NCI-H510A (cell line): ENCODE measurements at regions not wholly inside any gene's neighbourhood (a gene's known extent, or its start where the extent isn't known, plus 50 kb on each side); places are given as distances from the start of the nearest gene placed in this dataset.
"Not testable (repeated sequence)": the region's sequence is repeated elsewhere in the genome, so short reads cannot be mapped to it uniquely, and the experiment has no call there.

Source experiments
- DNase-seq: peaks from one replicate; lab custom pipeline; 2025; lab: John Stamatoyannopoulos, UW

DNA sequence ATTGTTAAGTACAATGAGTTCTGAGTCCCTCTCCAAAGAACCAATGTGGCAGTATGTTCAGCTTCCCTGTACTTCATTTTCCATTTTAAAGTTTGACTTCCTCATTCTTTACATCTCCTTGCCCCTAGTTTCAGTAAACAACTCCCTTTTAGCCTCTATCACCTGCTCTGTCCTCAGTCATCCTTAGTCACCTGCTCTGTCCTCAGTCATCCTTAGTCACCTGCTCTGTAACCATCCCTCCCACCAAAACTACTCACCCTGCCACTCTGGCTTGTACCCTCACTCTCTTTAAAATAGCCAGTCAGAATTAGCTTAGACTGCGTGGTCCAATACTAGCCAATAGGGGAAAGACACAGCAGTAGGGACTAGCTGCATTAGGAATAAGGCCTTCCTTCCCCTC is 259.9 kb upstream of the TBL1XR1 start:
- DNase-seq, result not testable (repeated sequence)

DNA sequence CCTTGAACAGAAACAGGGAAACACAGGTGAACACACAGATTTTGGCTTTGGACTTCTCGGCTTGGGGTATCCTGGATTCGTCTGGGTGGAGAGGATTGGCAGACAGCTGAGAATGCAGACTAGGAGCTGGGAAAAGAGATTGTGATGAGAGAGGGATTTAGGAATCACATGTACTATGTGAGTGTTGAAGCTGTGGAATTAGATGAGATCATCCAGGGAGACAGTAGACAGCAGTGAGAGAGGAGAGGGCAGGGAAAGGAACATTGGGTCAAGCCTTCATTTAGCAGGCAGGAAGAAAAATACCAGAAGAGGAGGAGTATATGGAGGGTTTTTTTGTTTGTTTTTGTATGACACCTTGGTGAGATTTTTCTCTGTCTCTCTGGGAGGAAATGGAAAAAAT is 262.1 kb upstream of the TBL1XR1 start:
- DNase-seq, result no peak

DNA sequence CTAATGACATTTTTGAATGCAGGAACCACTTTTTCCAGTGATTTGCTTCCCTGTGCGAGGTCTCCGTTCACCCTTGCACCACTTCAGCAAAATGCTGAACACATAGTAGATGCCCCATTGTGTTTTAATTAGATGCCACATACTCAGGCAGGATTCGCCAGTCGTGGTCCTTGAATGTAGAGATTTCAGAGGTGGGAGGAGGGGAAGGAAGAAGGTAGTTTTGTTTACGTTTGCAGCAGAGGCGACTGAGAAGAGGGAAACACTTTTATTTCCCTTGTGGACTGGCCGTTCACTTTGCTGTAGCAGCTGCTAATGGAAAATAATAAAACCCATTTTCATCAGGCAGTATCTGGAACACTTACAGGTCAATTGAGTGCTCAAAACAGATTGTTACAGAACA is 262.8 kb upstream of the TBL1XR1 start:
- DNase-seq, result peak; percentile 26

DNA sequence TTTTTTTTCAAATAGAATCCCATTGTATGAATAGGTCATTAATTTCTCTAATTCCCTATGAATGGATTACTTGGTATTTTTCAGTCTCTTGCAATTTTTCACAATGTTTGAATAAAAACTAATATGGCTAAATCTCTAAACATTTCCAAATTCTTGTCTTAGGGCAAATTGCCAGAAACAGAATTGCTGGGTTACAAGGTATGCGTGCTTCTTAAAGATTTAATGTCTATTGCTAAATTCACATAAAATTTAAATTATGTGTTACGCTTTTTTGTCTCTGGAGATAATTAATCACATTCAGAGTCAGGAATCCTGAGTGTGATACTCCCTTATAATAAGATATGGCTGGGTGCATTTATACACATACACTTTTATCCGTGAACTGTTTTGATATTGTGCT is 264.5 kb upstream of the TBL1XR1 start:
- no peak for DNase-seq

DNA sequence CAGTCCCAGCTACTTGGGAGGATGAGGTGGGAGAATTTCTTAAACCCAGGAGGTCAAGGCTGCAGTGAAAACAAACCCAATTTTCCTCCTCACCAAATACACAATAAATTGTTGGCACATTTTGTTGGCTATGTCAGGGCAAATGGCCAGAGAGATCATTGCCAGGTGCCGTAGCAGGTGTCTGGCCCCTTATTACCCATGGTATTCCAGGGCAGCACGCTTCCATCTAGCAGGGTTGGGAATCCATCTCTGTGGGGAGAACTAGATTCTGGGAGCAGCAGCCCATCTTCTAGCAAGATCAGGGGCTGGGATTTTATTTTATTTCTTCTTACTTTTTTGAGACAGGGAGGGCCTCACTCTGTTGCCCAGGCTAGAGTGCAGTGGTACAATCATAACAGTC is 266.1 kb upstream of the TBL1XR1 start:
- not testable (repeated sequence) for DNase-seq

DNA sequence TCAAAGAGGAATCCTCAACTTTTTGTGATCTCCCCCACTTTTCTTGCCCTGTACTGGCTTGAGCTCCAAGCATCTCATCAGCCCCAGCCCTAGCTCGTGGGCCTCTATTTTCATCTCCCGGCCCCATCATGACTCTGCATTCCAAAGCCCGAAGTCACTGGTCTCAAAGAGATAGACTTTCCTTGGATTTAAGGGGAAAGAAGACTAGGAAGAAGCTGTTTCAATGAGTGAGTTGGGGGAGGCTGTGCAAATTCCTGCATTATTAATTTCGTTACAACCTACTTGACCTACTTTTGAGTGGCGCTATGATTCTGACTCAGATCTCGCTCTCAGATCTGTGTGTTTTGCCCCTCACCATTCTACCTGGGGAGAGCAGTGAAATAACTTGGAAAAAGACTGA is 266.6 kb upstream of the TBL1XR1 start:
- no peak for DNase-seq

DNA sequence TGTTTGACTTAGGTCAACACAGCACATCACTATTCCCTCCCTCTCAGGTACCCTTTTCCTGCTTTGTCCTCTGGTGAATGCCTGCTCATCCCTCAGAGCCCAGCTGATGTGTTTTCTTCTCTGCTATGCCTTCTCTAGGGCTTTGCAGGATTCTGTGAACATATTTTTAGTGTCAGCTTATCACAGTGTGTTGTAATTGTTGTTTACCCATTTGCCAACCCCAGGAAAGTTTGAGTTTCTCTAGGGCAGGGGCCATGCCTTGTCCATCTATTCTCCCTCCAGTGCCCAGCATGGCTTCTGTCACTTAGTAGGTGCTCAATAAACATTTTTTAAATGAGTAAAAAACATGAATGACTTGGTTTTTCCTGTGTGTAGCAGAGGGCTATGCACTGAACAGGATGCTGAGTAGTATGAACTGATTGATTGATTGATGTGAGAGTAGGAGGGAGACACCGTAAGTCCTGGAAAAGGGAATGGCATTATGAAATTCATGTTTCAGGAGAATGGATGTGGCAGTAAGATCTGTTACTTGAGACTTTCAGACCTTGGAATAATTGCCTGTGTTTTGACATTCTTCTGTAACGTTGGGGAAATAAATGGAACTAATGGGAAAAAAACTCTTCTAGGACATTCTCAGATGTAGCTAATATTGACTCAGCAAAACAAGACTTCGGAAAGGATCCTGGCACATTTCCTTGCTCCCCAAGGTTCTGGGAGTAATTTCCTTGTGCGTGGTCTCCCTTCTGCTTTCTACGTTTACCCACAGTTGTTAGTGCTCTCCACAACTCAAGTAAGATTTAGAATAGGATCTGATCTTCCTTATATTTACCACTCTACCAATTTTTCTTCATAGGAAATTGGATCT is 267.3 kb upstream of the TBL1XR1 start:
- no peak for DNase-seq

DNA sequence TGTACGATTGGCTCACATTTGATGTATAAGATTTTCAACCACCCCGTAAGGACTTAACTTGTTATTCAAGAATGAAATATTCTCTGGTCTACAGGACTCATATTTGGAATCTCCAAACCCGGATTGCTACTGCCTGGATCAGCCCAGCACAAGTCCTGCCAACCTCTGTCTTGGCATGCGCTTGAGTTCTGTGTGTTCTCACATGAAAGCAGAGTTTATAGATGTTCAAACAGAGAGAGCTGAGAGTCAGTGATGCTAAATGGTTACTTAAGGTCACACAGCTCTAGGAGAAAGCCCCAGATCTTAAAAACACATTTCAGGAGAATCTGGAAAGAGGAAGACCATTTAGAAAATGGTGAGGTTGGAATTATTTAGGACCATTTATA is 268.0 kb upstream of the TBL1XR1 start:
- no peak for DNase-seq

DNA sequence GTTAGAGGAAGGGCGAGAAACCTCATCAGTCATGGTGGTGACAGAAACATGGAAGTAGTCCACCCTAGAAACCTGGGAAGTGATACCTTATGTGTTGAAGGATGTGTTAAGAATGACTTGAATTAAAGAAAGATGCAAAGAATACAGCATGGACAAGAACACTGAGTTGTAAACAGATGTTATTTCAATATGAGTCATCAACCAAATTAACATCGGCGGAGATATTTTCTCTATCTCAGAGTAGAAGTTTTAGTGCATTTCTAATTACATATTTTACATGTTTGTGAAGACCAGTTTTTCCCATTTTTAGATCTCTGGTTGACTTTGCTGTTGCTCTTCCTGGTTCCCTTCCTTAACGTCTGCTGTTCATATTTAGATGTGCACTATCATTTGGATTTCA is 268.8 kb upstream of the TBL1XR1 start:
- no peak for DNase-seq

DNA sequence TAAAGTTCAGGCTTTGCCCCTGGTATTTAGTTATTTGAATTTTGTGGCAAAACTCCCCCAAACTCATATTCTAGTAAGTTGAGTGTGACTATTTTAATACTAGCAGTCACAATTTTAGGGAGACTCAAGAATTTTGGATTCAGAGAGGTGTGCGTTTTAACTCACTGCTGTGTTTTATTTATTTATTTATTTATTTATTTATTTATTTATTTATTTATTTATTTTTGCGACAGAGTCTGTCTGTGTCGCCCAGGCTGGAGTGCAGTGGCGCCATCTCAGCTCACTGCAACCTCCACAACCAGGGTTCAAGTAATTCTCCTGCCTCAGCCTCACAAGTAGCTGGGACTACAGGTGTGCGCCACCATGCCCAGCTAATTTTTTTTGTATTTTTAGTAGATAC is 269.3 kb upstream of the TBL1XR1 start:
- not testable (repeated sequence) for DNase-seq

DNA sequence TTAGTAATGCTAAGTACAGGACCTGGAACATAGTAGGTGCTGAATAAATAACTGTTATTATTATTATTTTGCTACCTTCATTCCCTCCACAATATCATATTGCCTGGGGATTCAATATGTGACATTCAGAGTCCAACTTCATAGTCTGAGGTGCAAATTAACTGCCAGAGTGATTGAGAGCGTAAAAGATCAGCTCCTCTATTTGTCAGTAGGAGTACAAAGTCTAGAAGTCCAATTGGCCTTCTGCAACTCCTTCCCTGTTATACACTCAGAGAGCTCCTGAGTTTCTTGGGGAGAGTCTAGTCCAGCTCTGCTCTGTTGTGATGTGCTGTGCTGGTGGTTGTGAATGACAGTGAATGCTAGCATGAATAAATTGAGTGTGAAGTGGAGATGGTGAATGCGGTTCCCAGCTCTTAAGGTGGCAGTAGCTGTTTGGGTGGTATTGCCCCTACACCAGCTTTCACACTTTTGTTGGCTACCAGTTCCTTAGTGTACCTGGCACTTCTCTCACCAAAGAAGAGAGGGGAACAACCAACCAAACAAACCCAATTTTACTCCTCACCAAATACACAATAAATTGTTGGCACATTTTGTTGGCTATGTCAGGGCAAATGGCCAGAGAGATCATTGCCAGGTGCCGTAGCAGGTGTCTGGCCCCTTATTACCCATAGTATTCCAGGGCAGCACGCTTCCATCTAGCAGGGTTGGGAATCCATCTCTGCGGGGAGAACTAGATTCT is 270.1 kb upstream of the TBL1XR1 start:
- DNase-seq, result no peak

DNA sequence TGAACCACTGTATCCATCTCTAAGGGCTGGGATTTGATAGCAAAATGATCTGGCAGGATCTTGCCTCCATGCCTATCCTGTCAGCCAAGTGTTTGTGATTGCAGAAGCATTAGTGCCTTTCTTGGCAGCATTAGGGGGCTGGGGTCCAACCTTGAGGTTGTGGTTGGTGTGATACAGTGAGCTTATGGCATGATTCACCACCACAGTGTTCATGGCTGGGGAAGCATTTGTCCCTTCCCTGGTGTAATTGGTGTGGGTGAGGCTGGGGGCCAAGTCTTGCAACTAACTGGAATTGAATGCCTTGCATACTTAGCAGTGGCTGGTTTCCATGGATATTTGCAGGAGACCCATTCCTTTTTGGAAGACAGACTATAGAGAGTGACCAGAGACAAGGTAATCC is 271.0 kb upstream of the TBL1XR1 start:
- DNase-seq, result no peak

DNA sequence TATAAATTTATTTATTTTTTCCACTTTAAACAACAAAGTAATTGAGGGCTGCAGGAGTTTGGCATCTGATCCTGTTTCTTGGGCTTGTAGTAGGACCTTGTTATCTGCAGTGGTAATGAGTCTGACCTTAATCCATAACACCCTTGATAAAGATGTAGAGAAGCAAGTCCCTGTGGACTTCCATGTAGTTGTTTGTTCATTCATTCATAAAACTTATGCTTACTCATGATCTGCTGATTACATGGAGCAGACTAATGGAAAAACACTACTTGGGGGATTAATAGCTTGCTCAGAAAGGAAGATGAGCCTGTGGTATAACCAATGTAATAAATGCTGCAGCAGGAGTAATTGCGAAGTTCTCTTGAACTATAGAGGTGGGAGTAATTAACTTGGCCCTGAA is 271.5 kb upstream of the TBL1XR1 start:
- DNase-seq, result no peak

DNA sequence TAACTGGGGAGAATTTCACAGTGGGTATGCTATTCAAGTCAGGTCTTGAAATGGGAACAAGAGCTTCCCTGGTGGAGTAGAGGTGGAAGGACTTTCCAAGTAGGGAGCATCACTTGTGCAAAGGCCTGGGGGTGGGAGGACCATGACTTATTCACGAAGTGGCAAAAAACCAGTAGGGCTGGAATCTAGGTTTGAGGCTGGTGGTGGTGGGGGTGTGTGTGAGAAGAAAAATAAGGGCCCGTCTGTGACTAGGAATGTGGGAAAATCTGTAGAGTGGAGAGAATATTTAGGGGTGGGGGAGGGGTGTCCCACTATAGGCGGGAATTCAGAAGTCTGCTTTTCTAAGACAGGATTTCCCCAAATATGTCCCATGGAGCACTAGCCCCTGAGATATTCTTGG is 271.9 kb upstream of the TBL1XR1 start:
- DNase-seq, result no peak

DNA sequence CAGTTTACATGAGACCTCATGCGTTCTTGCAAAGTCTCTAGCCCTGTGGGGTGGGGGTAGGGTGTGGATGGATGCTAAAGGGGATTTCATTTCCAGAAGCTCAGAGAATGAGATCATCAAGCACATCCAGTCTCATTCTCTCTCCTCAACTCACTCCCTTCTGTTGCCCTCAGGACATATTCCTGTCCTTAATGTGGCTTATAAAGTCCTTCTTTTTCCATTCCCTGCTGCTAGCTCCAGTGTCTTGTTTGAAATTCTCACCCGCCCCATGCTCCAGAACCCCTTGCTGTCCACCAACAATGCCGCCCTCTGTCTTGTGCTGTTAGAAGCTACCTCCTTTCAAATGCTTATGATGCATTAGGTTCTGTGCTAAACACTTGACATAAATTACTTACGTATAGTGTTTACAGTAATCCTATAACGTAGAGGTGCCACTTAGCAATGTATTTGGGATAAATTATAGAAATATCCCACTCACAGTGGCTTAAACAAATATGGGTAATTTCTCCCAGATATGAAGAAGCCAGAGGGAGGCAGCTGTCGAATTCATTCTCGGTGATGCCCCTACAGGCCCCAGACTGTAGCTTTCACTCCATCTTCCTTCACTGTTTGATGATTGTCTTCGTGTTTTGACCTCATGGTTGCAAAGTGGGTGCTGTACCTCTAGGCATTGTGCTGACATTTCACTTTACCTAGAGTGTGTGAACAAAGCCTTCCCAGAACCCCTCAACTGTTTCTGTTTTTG is 273.1 kb upstream of the TBL1XR1 start:
- no peak for DNase-seq

DNA sequence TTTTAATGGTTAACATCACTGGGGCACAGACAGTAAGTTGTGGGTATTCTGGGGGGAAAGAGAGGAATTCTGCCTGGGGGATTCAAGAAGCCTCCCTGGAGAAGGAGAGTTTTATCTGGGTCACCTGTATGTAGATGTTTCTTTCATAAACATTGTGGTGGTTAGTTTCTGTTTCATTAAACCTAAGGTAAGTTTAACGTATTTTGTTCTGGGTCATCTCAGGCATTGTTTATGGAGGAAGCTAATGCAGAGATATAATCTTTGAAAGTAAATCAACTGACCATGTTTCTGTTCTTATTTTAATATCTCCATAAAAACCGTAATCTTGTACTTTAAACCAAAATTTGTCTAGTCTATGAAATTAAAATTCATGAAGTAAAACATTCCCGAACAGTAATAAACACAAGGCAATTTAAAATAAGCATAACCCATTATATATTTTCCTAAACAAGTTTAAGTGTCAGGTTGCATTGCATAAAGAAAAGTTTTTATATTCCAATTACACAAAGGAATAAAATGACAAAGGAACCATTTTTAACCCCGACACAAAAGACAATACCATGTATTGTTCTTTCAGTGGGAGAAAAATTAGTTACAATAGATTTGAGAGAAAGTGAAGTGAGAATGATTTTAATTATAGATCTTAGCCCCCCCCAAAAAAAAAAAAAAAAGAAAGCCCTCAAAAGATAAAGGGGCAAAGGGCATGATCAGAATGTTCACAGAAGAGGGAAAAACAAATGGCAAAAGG is 274.6 kb upstream of the TBL1XR1 start:
- no peak for DNase-seq

DNA sequence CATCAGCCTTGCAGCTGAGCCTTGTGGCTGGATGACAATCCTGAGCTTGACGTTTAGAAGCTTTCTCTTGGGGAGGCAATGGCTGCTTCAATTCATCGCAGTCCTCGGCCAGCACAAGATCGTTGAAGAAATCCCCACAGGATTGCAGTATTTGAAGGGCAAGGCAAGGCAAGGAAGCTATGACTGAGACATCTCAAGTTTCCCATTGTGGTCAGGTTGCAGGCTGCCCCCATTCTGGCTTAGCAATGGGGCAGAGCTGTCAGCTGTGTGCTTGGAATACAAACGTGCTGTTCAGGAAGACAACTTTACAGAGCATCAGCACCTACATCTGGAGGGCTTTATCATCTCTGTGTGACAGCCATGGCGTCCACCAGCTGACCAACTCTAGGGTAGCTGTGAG is 275.9 kb upstream of the TBL1XR1 start:
- DNase-seq, result no peak

DNA sequence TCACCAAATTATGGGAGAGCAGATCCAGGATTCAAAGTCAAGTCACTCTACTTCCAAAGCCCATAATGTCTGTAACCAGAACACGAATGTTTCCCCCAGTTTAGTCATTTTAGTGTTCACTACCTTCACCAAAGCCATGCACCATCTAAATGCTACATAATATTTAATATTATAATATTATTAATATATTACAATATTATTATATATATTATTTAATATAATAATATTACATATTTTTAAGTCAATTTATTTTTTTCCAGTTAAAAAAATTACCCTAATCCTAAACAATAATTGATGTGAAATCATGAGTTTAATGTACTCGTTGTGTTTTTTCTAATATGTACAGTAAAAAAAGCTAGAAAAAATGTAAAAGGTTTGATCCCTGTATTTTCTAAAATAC is 276.6 kb upstream of the TBL1XR1 start:
- no peak for DNase-seq

DNA sequence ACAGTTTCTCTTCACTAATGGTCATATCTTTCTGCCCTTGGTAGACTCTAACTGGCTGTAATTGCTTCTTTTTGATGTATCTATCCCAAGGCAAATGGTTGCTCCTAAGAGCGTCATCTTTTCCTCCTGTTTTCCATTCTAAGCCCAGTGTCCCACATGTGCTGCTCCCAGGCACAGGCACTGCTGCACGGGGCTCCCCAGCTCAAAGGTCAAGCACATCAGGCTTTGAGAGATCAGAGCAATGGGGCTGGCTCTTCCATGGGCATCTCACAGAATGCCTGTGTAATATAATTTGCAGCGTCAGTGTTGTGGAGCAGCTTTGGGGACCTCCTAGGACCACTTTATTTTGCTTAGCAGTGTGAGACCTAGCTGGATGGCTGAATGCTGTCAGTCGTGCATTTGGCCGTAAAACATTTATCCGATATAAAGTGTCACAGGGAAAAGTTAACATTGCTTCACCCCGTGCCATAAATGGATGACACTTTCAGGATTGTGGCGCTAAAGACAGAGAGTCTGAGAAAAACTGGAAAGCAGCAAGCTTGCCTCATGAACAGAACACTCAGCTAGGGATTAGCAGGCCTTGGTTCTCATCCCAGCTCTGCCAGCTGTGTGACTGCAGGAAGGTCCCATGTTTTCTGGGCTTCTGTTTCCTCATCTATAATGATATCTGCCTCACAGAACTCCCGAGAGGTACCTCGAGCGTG is 277.5 kb upstream of the TBL1XR1 start:
- DNase-seq, result no peak

DNA sequence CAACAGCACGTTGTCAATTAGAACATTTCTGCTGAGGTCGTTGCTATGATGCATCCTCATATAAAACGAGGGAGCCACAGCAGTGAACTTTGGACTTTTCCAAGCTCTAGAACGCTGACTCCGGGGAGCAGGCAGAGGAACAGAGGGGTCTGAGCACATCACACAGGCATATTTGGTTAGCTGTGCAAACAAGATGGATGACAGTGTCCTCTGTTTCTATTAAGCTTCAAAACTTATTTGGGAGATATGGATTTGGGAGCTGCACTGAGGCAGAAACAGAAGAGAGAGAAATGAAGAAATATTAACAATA is 278.0 kb upstream of the TBL1XR1 start:
- no peak for DNase-seq

DNA sequence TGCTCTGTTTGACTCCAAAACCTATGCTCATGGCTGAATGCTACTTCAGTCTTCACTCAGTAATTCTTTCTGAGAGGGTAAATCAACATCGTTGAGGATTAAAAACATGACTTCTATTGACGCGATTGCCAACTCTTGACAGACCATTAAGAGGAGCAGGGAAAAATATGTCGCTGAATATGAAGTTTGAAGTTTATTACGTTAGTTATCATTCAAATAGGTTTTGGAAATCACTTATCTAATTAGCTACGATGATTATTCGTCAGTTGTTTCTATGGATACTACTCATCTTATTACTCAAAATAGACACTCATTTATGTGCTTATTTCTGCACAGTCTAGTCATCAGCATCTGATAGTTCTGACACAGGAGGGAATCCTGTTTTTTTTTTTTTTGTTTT is 279.2 kb upstream of the TBL1XR1 start:
- no peak for DNase-seq
